ENCODE measurements at regions not wholly inside any gene's neighbourhood (a gene's known extent, or its start where the extent isn't known, plus 50 kb on each side); places are given as distances from the start of the nearest gene placed in this dataset.
"Not testable (repeated sequence)": the region's sequence is repeated elsewhere in the genome, so short reads cannot be mapped to it uniquely, and the experiment has no call there.

GRCh38 chr12:69047990-69048389 is 115.0 kb upstream of the CPM start (continued):
- no peak for TF ChIP-seq TAF7 (optimal IDR thresholded peaks at IDR 0.05; ENCODE audit: borderline replicate concordance, low read depth, low read length)
- TF ChIP-seq YY1 (IDR thresholded peaks at IDR 0.05; ENCODE audit: low read depth, low read length) = no peak

GRCh38 chr12:69049855-69050254 is 116.9 kb upstream of the CPM start:
- H3K36me3 ChIP-seq (ENCODE audit: control insufficient read depth in 2 of 4, insufficient read depth in 4 of 4, low read length in 3 of 4); H3K79me2 ChIP-seq (ENCODE audit: control insufficient read depth in 1 of 2, insufficient read depth in 2 of 2, low read length in 2 of 2); H3K9ac ChIP-seq (replicated peaks in 1 of 4; ENCODE audit: extremely low read depth in 1 of 4, low read depth in 3 of 4, low read length in 3 of 4); H3K4ac ChIP-seq (replicated peaks; ENCODE audit: insufficient read length, low read depth, low read length); H2BK12ac ChIP-seq (ENCODE audit: low read depth, low read length); CTCF ChIA-PET (ENCODE audit: partially characterized antibody); H4K5ac ChIP-seq (ENCODE audit: insufficient read length, low read depth, low read length); H4K20me1 ChIP-seq (replicated peaks in 1 of 2; ENCODE audit: control insufficient read depth in 1 of 2, insufficient read depth in 2 of 2, low read length in 2 of 2); H3K9me3 ChIP-seq (ENCODE audit: insufficient read depth in 2 of 2, low read depth in 1 of 2, low read length in 1 of 2); H3K23ac ChIP-seq (ENCODE audit: insufficient read length); H3K79me1 ChIP-seq (ENCODE audit: low read depth, low read length); H3K23me2 ChIP-seq (ENCODE audit: low read depth, low read length); H3K27ac ChIP-seq (ENCODE audit: low read depth, low read length); H3K18ac ChIP-seq (ENCODE audit: extremely low read depth, low read length); H3K14ac ChIP-seq (ENCODE audit: insufficient read length); H3K4me3 ChIP-seq (ENCODE audit: extremely low read depth in 1 of 4, insufficient read depth in 2 of 4, low read depth in 3 of 4, low read length in 4 of 4); H2BK120ac ChIP-seq (replicated peaks; ENCODE audit: low read depth, low read length); H3K56ac ChIP-seq (replicated peaks; ENCODE audit: insufficient read length, low read depth, low read length); H4K91ac ChIP-seq (replicated peaks; ENCODE audit: insufficient read length, low read length); H2AFZ ChIP-seq (ENCODE audit: low read length); H2BK5ac ChIP-seq (ENCODE audit: low read depth, low read length); H2BK15ac ChIP-seq (ENCODE audit: low read length); H4K8ac ChIP-seq (ENCODE audit: extremely low read depth, insufficient read depth, low read length); H3K27me3 ChIP-seq (replicated peaks in 1 of 4; ENCODE audit: control insufficient read depth in 3 of 4, extremely low read depth in 1 of 4, insufficient read depth in 3 of 4, low read length in 3 of 4); H3K4me2 ChIP-seq (ENCODE audit: insufficient read depth in 1 of 2, low read depth in 2 of 2, low read length in 2 of 2); H2AK5ac ChIP-seq (ENCODE audit: low read depth, low read length); POLR2A ChIA-PET (ENCODE audit: partially characterized antibody); FAIRE-seq; H2BK20ac ChIP-seq (ENCODE audit: low read length); DNase-seq (ENCODE audit: low read depth in 1 of 2, low spot score in 2 of 2): not testable (repeated sequence)
- WGBS, 2 experiments (ENCODE audit: extremely low coverage in 1 of 2, insufficient coverage in 1 of 2, insufficient read length in 1 of 2, insufficient replicate concordance in 2 of 2, low coverage in 1 of 2, low lambda C conversion rate in 2 of 2, missing lambda C conversion rate in 1 of 2) = 100% methylated on average over 2 of the region's 2 CpGs; no CpG with 5 or more reads in 1 of the 2 experiments
- peaks cover 1 to 21% (median 8%) of the 10 kb centered on the region in 4 experiments; a peak in 4 of 7 replicates for H3K4me1 ChIP-seq (replicated peaks in 1 of 4; ENCODE audit: control insufficient read depth in 3 of 4, insufficient read depth in 4 of 4, low read length in 3 of 4)
